ENCODE measurements at regions not wholly inside any gene's neighbourhood (a gene's known extent, or its start where the extent isn't known, plus 50 kb on each side); places are given as distances from the start of the nearest gene placed in this dataset.

DNA sequence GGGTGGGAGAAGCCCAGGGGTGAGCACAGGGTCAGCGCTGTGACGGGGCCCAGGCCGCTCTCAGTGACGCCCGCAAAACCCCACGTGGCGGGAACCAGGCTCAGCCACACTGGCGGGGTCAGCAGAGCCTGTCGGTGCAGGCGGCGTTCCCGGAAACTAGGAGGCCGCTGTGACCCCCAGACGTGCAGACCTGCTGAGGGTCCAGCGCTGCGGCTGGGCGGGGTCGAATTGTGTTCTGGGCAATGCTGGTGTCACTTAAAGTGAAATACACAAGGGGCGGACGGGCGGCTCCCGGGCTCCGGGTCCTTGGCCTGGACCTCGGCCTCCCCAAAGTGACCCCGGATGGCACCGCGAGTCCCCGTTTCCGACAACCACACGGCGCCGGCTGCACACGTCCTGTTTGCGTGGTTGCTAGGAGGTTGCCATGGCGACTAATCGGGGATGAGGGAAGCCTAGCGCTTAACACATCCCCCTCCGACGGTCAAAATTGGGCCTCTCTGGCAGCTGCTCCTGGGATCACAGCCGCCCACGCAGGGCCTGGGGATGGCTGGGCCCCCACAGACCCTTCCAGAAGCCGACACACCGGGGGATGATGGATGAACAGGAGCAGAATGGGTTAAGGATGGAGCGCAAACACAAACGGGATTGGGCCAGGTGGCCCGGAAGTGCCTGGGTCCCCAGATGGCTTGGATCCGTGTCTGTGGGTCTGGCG is 81.7 kb upstream of the PRR5 start:
- TF ChIP-seq, protein P1, sequence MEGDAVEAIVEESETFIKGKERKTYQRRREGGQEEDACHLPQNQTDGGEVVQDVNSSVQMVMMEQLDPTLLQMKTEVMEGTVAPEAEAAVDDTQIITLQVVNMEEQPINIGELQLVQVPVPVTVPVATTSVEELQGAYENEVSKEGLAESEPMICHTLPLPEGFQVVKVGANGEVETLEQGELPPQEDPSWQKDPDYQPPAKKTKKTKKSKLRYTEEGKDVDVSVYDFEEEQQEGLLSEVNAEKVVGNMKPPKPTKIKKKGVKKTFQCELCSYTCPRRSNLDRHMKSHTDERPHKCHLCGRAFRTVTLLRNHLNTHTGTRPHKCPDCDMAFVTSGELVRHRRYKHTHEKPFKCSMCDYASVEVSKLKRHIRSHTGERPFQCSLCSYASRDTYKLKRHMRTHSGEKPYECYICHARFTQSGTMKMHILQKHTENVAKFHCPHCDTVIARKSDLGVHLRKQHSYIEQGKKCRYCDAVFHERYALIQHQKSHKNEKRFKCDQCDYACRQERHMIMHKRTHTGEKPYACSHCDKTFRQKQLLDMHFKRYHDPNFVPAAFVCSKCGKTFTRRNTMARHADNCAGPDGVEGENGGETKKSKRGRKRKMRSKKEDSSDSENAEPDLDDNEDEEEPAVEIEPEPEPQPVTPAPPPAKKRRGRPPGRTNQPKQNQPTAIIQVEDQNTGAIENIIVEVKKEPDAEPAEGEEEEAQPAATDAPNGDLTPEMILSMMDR (IDR thresholded peaks at IDR 0.05) = no peak
- TF ChIP-seq POLR2A (IDR thresholded peaks at IDR 0.05) = no peak
- no peak for TF ChIP-seq EP300 (IDR thresholded peaks at IDR 0.05; ENCODE audit: low read depth)
- TF ChIP-seq POLR2AphosphoS5 (IDR thresholded peaks at IDR 0.05) = no peak

All from transverse colon (tissue), 4 donors.